ENCODE measurements at regions not wholly inside any gene's neighbourhood (a gene's known extent, or its start where the extent isn't known, plus 50 kb on each side); places are given as distances from the start of the nearest gene placed in this dataset.
"Not testable (repeated sequence)": the region's sequence is repeated elsewhere in the genome, so short reads cannot be mapped to it uniquely, and the experiment has no call there.

- Mint-ChIP-seq H3K4me1 (peaks cover 2% of the 10 kb centered on the region; the same call in 1 of the 3 replicates), H3K36me3 (ENCODE audit: low read depth) (no peaks in the 10 kb centered on the region; the same call in 2 of the 3 replicates), H3K27ac (no peak overlapping the region), H3K9me3 (peaks cover 10% of the 10 kb centered on the region; the same call in 1 of the 3 replicates), H3K27me3 (ENCODE audit: insufficient read depth, low read depth, poor library complexity) (no peaks in the 10 kb centered on the region), H3K4me3 (no peak overlapping the region)
- H3K9me2 ChIP-seq (ENCODE audit: insufficient read depth), result no peaks in the 10 kb centered on the region
- H4K20me1 ChIP-seq (replicated peaks; ENCODE audit: insufficient read depth), result no peaks in the 10 kb centered on the region
- TF ChIP-seq CREB1 (CRISPR knock-in tag; IDR thresholded peaks at IDR 0.05; ENCODE audit: low read depth) (no peak), EZH2 (IDR thresholded peaks at IDR 0.05; ENCODE audit: low read depth, unreplicated experiment) (no peak)
- TF ChIP-seq, protein P1, sequence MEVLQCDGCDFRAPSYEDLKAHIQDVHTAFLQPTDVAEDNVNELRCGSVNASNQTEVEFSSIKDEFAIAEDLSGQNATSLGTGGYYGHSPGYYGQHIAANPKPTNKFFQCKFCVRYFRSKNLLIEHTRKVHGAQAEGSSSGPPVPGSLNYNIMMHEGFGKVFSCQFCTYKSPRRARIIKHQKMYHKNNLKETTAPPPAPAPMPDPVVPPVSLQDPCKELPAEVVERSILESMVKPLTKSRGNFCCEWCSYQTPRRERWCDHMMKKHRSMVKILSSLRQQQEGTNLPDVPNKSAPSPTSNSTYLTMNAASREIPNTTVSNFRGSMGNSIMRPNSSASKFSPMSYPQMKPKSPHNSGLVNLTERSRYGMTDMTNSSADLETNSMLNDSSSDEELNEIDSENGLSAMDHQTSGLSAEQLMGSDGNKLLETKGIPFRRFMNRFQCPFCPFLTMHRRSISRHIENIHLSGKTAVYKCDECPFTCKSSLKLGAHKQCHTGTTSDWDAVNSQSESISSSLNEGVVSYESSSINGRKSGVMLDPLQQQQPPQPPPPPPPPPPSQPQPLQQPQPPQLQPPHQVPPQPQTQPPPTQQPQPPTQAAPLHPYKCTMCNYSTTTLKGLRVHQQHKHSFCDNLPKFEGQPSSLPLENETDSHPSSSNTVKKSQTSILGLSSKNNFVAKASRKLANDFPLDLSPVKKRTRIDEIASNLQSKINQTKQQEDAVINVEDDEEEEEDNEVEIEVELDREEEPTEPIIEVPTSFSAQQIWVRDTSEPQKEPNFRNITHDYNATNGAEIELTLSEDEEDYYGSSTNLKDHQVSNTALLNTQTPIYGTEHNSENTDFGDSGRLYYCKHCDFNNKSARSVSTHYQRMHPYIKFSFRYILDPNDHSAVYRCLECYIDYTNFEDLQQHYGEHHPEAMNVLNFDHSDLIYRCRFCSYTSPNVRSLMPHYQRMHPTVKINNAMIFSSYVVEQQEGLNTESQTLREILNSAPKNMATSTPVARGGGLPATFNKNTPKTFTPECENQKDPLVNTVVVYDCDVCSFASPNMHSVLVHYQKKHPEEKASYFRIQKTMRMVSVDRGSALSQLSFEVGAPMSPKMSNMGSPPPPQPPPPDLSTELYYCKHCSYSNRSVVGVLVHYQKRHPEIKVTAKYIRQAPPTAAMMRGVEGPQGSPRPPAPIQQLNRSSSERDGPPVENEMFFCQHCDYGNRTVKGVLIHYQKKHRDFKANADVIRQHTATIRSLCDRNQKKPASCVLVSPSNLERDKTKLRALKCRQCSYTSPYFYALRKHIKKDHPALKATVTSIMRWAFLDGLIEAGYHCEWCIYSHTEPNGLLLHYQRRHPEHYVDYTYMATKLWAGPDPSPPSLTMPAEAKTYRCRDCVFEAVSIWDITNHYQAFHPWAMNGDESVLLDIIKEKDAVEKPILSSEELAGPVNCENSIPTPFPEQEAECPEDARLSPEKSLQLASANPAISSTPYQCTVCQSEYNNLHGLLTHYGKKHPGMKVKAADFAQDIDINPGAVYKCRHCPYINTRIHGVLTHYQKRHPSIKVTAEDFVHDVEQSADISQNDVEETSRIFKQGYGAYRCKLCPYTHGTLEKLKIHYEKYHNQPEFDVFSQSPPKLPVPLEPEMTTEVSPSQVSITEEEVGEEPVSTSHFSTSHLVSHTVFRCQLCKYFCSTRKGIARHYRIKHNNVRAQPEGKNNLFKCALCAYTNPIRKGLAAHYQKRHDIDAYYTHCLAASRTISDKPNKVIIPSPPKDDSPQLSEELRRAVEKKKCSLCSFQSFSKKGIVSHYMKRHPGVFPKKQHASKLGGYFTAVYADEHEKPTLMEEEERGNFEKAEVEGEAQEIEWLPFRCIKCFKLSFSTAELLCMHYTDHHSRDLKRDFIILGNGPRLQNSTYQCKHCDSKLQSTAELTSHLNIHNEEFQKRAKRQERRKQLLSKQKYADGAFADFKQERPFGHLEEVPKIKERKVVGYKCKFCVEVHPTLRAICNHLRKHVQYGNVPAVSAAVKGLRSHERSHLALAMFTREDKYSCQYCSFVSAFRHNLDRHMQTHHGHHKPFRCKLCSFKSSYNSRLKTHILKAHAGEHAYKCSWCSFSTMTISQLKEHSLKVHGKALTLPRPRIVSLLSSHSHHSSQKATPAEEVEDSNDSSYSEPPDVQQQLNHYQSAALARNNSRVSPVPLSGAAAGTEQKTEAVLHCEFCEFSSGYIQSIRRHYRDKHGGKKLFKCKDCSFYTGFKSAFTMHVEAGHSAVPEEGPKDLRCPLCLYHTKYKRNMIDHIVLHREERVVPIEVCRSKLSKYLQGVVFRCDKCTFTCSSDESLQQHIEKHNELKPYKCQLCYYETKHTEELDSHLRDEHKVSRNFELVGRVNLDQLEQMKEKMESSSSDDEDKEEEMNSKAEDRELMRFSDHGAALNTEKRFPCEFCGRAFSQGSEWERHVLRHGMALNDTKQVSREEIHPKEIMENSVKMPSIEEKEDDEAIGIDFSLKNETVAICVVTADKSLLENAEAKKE (CRISPR knock-in tag; IDR thresholded peaks at IDR 0.05), result no peak
- no peak for ATAC-seq
- H2AFZ ChIP-seq, result no peak overlapping the region
- H3K79me2 ChIP-seq (replicated peaks; ENCODE audit: insufficient read depth), result no peaks in the 10 kb centered on the region
- no peaks in the 10 kb centered on the region for H3K36me3 ChIP-seq (ENCODE audit: insufficient read depth)
- H3F3A ChIP-seq (replicated peaks; ENCODE audit: low read depth), result no peaks in the 10 kb centered on the region
- no peak overlapping the region for H3K4me3 ChIP-seq
- H3K27me3 ChIP-seq (ENCODE audit: insufficient read depth), result no peaks in the 10 kb centered on the region
- H3K4me1 ChIP-seq (ENCODE audit: insufficient read depth), result no peaks in the 10 kb centered on the region
- no peak overlapping the region for H3K4me2 ChIP-seq
- DNase-seq (ENCODE audit: low spot score), result no peak
- H3K27ac ChIP-seq (ENCODE audit: low read depth), result no peak overlapping the region
Observed at GRCh38 chr17:64718058-64718457, 56.0 kb upstream of the SMURF2 start.

GRCh38 chr17:64716496-64716895, 54.4 kb upstream of the SMURF2 start:
- not testable (repeated sequence) for H3K27me3 Mint-ChIP-seq (ENCODE audit: insufficient read depth, low read depth, poor library complexity); H3K9me3 Mint-ChIP-seq; DNase-seq (ENCODE audit: low spot score); H3K27ac Mint-ChIP-seq; H3K27ac ChIP-seq (ENCODE audit: low read depth); H3F3A ChIP-seq (replicated peaks; ENCODE audit: low read depth); H3K4me1 Mint-ChIP-seq; H3K4me3 ChIP-seq; H3K4me2 ChIP-seq; H4K20me1 ChIP-seq (replicated peaks; ENCODE audit: insufficient read depth); H3K4me1 ChIP-seq (ENCODE audit: insufficient read depth); H3K79me2 ChIP-seq (replicated peaks; ENCODE audit: insufficient read depth); ATAC-seq; H3K36me3 ChIP-seq (ENCODE audit: insufficient read depth); H3K4me3 Mint-ChIP-seq; H2AFZ ChIP-seq; H3K9me2 ChIP-seq (ENCODE audit: insufficient read depth); H3K36me3 Mint-ChIP-seq (ENCODE audit: low read depth); H3K27me3 ChIP-seq (ENCODE audit: insufficient read depth)

DNA sequence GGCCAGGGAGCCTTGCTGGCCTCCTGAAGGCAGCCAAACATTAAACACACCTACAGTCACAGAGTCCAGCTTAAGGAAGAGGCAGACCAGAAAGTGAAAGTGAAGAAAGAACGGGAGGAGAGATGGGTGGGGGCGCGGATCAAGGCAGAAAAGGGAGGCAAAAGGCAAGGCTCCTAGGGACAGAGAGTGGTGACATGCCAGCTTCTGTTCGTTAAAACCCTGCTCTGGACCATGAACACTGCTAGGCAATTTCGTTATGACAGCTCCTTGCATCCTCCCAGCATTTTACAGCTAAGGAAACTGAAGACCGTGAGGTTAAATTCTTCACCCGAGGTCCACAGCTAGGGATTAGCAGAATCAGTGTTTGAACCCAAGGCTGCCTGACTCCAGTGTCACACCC, 51.7 kb upstream of the SMURF2 start:
- H3K4me1 ChIP-seq (ENCODE audit: insufficient read depth); H3K27ac ChIP-seq (ENCODE audit: low read depth); H4K20me1 ChIP-seq (replicated peaks; ENCODE audit: insufficient read depth); H3K9me2 ChIP-seq (ENCODE audit: insufficient read depth); DNase-seq (ENCODE audit: low spot score); H3K36me3 Mint-ChIP-seq (ENCODE audit: low read depth); H3F3A ChIP-seq (replicated peaks; ENCODE audit: low read depth); H3K79me2 ChIP-seq (replicated peaks; ENCODE audit: insufficient read depth); H3K27me3 Mint-ChIP-seq (ENCODE audit: insufficient read depth, low read depth, poor library complexity); H3K36me3 ChIP-seq (ENCODE audit: insufficient read depth); ATAC-seq; H3K4me2 ChIP-seq; H3K4me3 ChIP-seq; H3K27me3 ChIP-seq (ENCODE audit: insufficient read depth); H3K9me3 Mint-ChIP-seq; H3K27ac Mint-ChIP-seq; H3K4me3 Mint-ChIP-seq; H2AFZ ChIP-seq: not testable (repeated sequence)
- H3K4me1 Mint-ChIP-seq, result peaks cover 12% of the 10 kb centered on the region

All from GM23338 (cell line).